Heart right ventricle (tissue), 16 donors: ENCODE measurements at regions not wholly inside any gene's neighbourhood (a gene's known extent, or its start where the extent isn't known, plus 50 kb on each side); places are given as distances from the start of the nearest gene placed in this dataset.

ENCODE experiments used
- ATAC-seq, 8 donors: fragments of 200-7000 bp; cut with Tn5 transposase; one replicate each; pipeline ENCODE4 v1.9.1; 2020; ENCODE audit warnings: mild to moderate bottlenecking in 8 of 8, moderate library complexity in 8 of 8, moderate number of reproducible peaks in 1 of 8
- DNase-seq, 2 donors: peaks; one replicate each; pipeline ENCODE4 v3.0.0-alpha.2; 2020
- H3K27ac ChIP-seq, 10 donors: fragments of 200-600 bp; sonication (generic) in 2 of 10; one replicate each; pipeline versions ENCODE4 v1.5.0 to v1.8.0; 2020 to 2022; ENCODE audit warnings: mild to moderate bottlenecking in 3 of 10
- H3K27me3 ChIP-seq, 7 donors: fragments of 200-600 bp; one replicate each; pipeline ENCODE4 v1.8.0; 2021 to 2022; ENCODE audit warnings: mild to moderate bottlenecking in 2 of 7
- H3K36me3 ChIP-seq, 9 donors: fragments of 200-600 bp; sonication (generic) in 1 of 9; one replicate each; pipeline versions ENCODE4 v1.5.0 to v1.8.0; 2020 to 2022; ENCODE audit warnings: mild to moderate bottlenecking in 2 of 9
- H3K4me1 ChIP-seq, 9 donors: fragments of 200-600 bp; sonication (generic) in 1 of 9; one replicate each; pipeline versions ENCODE4 v1.5.0 to v1.8.0; 2020 to 2022; ENCODE audit warnings: mild to moderate bottlenecking in 4 of 9
- H3K4me3 ChIP-seq, 10 donors: fragments of 200-600 bp; sonication (generic) in 2 of 10; one replicate each; pipeline versions ENCODE4 v1.5.0 to v1.8.0; 2020 to 2022; ENCODE audit warnings: mild to moderate bottlenecking in 7 of 10, moderate library complexity in 2 of 10
- H3K9me3 ChIP-seq, 11 donors: fragments of 200-600 bp in 10 of 11; sonication (generic) in 2 of 11; one replicate each; pipeline versions ENCODE4 v1.5.0 to v1.8.0; 2013 to 2022; ENCODE audit warnings: mild to moderate bottlenecking in 2 of 11, control low read depth in 1 of 11, moderate library complexity in 1 of 11
- CTCF ChIP-seq, 9 donors: fragments of 200-600 bp; sonication (generic) in 2 of 9; IDR thresholded peaks; one replicate each; pipeline versions ENCODE4 v1.5.0 to v1.8.0; 2021 to 2022; ENCODE audit warnings: antibody characterized with exemption in 9 of 9, mild to moderate bottlenecking in 5 of 9, moderate library complexity in 1 of 9
- WGBS, 2 donors: extraction: QIAGEN DNeasy Blood & Tissue Kit; methylation state at CpG; one replicate each; pipeline ENCODE4 v1.1.7; 2013; ENCODE audit warnings: inconsistent platforms in 1 of 2; 5-methylcytosine and 5-hydroxymethylcytosine counted together
- intact Hi-C, 10 donors: fragments of 100-400 bp; cut with DNase I; formaldehyde crosslinking; loops; one replicate each; pipeline versions ENCODE4 v1.11.1 to v1.14.2; 2022
- donor health status: Arrhythmogenic right ventricular cardiomyopathy.
- donor health status: ischemic (EF 13 %, LVEDD 7.1; RV severe dilation, severe dysfunction).
- donor health status: healthy with polysubstance abuse.
- donor health status: DM: no; HTN: yes; CAD: no.
- donor health status: DM: no; HTN: no; CAD: no.
- donor health status: ischemic (EF 25% LVEDD 6.9; RV normal size, moderate dysfunction).
- donor health status: ischemic (EF 25% LVEDD 5.7; RV mildly dilated, moderate dysfunction).
- donor health status: healthy.
- donor health status: DM: yes; HTN: yes; CAD: no.
- donor health status: Ischemic cardiomyopathy.
- donor health status: ischemic (EF 35%, LVEDD 5.7; RV mildly dilated, moderate dysfunction).
- donor health status: nonischemic (EF 11% LVEDD 7.7; RV severe dilation, severe dysfunction).
- donor health status: DM: yes; HTN: yes; CAD: no.
- donor health status: PGD.
- donor health status: ischemic (EF 29% LVEDD 5.4; RV normal size, mild dysfunction).
- donor health status: nonischemic (EF 23%, LVEDD 6.1; RV moderate dilation, normal function).

- Histone ChIP-seq H3K27me3 (no peaks in the 10 kb centered on the region), H3K27ac (no peak overlapping the region), H3K9me3 (peaks cover 0 to 5% (median 0%) of the 10 kb centered on the region in 11 donors), H3K36me3 (no peaks in the 10 kb centered on the region), H3K4me3 (no peak overlapping the region), H3K4me1 (no peaks in the 10 kb centered on the region)
- no peak for ATAC-seq
- DNase-seq: no peak
- no peak for TF ChIP-seq CTCF (IDR thresholded peaks at IDR 0.05)
- intact Hi-C loops: no loop called here
Observed at GRCh38 chr11:129605815-129606214, 209.8 kb upstream of the TMEM45B start.

GRCh38 chr11:129608711-129609110, 206.9 kb upstream of the TMEM45B start:
- intact Hi-C loops: no loop called here
- whole genome bisulfite sequencing, 2 donors: 68 to 71% methylated on average over 6 of the region's 6 CpGs
- Histone ChIP-seq H3K36me3 (no peaks in the 10 kb centered on the region), H3K4me1 (no peaks in the 10 kb centered on the region), H3K27me3 (no peaks in the 10 kb centered on the region), H3K9me3 (no peaks in the 10 kb centered on the region), H3K4me3 (no peak overlapping the region), H3K27ac (no peak overlapping the region)
- DNase-seq (no peak), ATAC-seq (no peak)
- TF ChIP-seq CTCF (IDR thresholded peaks at IDR 0.05): no peak

GRCh38 chr11:129610125-129610524, 205.5 kb upstream of the TMEM45B start:
- Histone ChIP-seq H3K4me3 (no peak overlapping the region), H3K27ac (no peak overlapping the region), H3K36me3 (no peaks in the 10 kb centered on the region), H3K4me1 (no peaks in the 10 kb centered on the region), H3K27me3 (peaks cover 0 to 5% (median 0%) of the 10 kb centered on the region in 7 donors), H3K9me3 (no peaks in the 10 kb centered on the region)
- no peak for DNase-seq
- intact Hi-C loops: no loop called here
- ATAC-seq: no peak
- 81 to 92% methylated on average over 7 of the region's 7 CpGs for WGBS, 2 donors
- TF ChIP-seq CTCF (IDR thresholded peaks at IDR 0.05): no peak

- ATAC-seq (no peak), DNase-seq (no peak)
- Histone ChIP-seq H3K4me3 (no peak overlapping the region), H3K4me1 (no peaks in the 10 kb centered on the region), H3K36me3 (no peaks in the 10 kb centered on the region), H3K27me3 (peaks cover 0 to 5% (median 0%) of the 10 kb centered on the region in 7 donors), H3K27ac (no peak overlapping the region), H3K9me3 (no peaks in the 10 kb centered on the region)
- no peak for TF ChIP-seq CTCF (IDR thresholded peaks at IDR 0.05)
- 73 to 79% methylated on average over 5 of the region's 5 CpGs for WGBS, 2 donors
- intact Hi-C loops: no loop called here
Observed at GRCh38 chr11:129610545-129610944, 205.1 kb upstream of the TMEM45B start.
